ENCODE measurements at regions not wholly inside any gene's neighbourhood (a gene's known extent, or its start where the extent isn't known, plus 50 kb on each side); places are given as distances from the start of the nearest gene placed in this dataset.

DNA sequence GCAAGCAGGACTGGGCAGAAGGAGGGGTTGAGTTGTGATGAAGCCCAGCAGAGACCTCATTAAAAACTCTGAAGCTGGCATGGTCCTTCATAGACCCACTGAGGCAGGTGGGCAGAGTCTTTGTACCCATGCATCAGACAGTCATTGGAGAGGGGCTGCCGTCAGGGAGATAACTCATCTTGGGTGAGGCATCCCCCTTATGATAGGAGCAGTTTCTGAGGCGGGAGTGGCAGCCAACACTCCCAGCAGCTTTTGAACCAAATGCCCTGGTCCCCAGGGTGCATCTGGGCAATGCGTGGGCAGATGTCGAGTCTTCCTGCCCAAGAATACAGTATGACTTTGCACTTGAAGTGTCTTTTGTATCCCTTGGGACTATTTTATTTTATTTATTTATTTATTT lies 68.1 kb downstream of the HTR5A start:
- H4K20me1 ChIP-seq (ENCODE audit: insufficient read depth, low read length), result no peaks in the 10 kb centered on the region
- H3K79me2 ChIP-seq (ENCODE audit: low read length), result no peaks in the 10 kb centered on the region
- no peak overlapping the region for H3K9ac ChIP-seq (ENCODE audit: low read length)
- H3K4me1 ChIP-seq (ENCODE audit: low read length), result no peaks in the 10 kb centered on the region
- H3K4me2 ChIP-seq (ENCODE audit: low read length), result no peak overlapping the region
- no peak overlapping the region for H3K27ac ChIP-seq (ENCODE audit: low read length)
- no peak overlapping the region for H2AFZ ChIP-seq (ENCODE audit: low read depth, low read length)
- peaks cover 15% of the 10 kb centered on the region; the same call in 1 of the 2 replicates for H3K27me3 ChIP-seq (ENCODE audit: low read depth, low read length)
- TF ChIP-seq, protein P1, sequence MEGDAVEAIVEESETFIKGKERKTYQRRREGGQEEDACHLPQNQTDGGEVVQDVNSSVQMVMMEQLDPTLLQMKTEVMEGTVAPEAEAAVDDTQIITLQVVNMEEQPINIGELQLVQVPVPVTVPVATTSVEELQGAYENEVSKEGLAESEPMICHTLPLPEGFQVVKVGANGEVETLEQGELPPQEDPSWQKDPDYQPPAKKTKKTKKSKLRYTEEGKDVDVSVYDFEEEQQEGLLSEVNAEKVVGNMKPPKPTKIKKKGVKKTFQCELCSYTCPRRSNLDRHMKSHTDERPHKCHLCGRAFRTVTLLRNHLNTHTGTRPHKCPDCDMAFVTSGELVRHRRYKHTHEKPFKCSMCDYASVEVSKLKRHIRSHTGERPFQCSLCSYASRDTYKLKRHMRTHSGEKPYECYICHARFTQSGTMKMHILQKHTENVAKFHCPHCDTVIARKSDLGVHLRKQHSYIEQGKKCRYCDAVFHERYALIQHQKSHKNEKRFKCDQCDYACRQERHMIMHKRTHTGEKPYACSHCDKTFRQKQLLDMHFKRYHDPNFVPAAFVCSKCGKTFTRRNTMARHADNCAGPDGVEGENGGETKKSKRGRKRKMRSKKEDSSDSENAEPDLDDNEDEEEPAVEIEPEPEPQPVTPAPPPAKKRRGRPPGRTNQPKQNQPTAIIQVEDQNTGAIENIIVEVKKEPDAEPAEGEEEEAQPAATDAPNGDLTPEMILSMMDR (IDR thresholded peaks at IDR 0.05; ENCODE audit: low read depth, low read length), result no peak
- H3K36me3 ChIP-seq (replicated peaks; ENCODE audit: low read depth, low read length), result no peaks in the 10 kb centered on the region
- no peak overlapping the region for H3K4me3 ChIP-seq (ENCODE audit: low read length)
- H3K9me3 ChIP-seq (ENCODE audit: insufficient read depth, low read length), result no peaks in the 10 kb centered on the region

DNA sequence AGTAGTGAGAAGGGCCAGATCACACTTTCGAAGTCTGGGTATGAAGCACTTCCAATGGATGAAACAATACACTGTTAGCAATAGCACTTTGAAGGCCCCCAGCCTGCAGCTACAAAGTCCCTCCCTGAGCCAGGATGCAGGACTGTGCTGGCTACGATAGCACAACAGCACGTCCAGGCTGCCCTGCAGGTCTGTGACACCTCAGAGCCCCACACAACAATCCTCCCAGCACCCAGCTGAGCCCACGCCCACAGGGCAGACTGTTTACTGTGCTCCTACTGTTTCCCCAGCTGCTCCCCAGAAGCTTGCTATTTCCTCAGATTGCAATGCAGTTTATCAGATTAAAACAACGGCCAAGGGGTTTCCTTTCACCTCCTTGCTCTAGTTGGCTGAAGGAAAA lies 71.4 kb downstream of the HTR5A start:
- no peaks in the 10 kb centered on the region for H3K4me1 ChIP-seq (ENCODE audit: low read length)
- H2AFZ ChIP-seq (ENCODE audit: low read depth, low read length), result no peak overlapping the region
- H3K4me2 ChIP-seq (ENCODE audit: low read length), result no peak overlapping the region
- no peaks in the 10 kb centered on the region for H3K79me2 ChIP-seq (ENCODE audit: low read length)
- H3K27ac ChIP-seq (ENCODE audit: low read length), result no peak overlapping the region
- no peaks in the 10 kb centered on the region for H4K20me1 ChIP-seq (ENCODE audit: insufficient read depth, low read length)
- peaks cover 15% of the 10 kb centered on the region; the same call in 1 of the 2 replicates for H3K27me3 ChIP-seq (ENCODE audit: low read depth, low read length)
- TF ChIP-seq EZH2phosphoT487 (IDR thresholded peaks at IDR 0.05; ENCODE audit: low read depth), result no peak
- TF ChIP-seq, protein P1 (IDR thresholded peaks at IDR 0.05; ENCODE audit: low read depth, low read length), result no peak
- no peaks in the 10 kb centered on the region for H3K9me3 ChIP-seq (ENCODE audit: insufficient read depth, low read length)
- no peaks in the 10 kb centered on the region for H3K36me3 ChIP-seq (replicated peaks; ENCODE audit: low read depth, low read length)
- H3K4me3 ChIP-seq (ENCODE audit: low read length), result no peak overlapping the region
- no peak overlapping the region for H3K9ac ChIP-seq (ENCODE audit: low read length)

DNA sequence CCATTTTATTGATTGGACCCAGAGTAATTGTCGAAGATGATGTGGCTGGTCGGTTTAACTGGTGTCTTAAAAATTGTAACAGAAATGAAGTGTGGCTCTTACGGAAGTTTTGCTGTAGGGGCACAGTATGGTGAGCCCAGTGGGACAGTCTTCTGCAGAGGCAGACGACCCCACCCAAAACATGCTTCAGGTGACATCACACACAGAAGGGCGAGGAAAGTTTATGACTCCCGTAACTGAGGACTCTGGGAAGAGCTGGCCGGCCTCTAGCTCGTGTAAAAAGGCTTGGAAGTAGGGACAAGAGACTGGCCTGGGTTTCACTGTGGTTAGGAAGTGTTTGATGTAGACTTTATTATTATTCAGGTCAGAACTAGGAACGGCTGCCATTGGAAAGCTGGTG lies 73.3 kb downstream of the HTR5A start:
- Histone ChIP-seq H3K9ac (ENCODE audit: low read length) (no peak overlapping the region), H3K4me3 (ENCODE audit: low read length) (no peak overlapping the region), H3K4me1 (ENCODE audit: low read length) (no peaks in the 10 kb centered on the region), H3K27me3 (ENCODE audit: low read depth, low read length) (peaks cover 15% of the 10 kb centered on the region; the same call in 1 of the 2 replicates), H2AFZ (ENCODE audit: low read depth, low read length) (no peak overlapping the region), H3K4me2 (ENCODE audit: low read length) (no peak overlapping the region), H4K20me1 (ENCODE audit: insufficient read depth, low read length) (no peaks in the 10 kb centered on the region), H3K79me2 (ENCODE audit: low read length) (no peaks in the 10 kb centered on the region), H3K36me3 (replicated peaks; ENCODE audit: low read depth, low read length) (no peaks in the 10 kb centered on the region), H3K9me3 (ENCODE audit: insufficient read depth, low read length) (no peaks in the 10 kb centered on the region), H3K27ac (ENCODE audit: low read length) (no peak overlapping the region)
- no peak for TF ChIP-seq EZH2phosphoT487 (IDR thresholded peaks at IDR 0.05; ENCODE audit: low read depth)
- TF ChIP-seq, protein P1 (IDR thresholded peaks at IDR 0.05; ENCODE audit: low read depth, low read length), result no peak

DNA sequence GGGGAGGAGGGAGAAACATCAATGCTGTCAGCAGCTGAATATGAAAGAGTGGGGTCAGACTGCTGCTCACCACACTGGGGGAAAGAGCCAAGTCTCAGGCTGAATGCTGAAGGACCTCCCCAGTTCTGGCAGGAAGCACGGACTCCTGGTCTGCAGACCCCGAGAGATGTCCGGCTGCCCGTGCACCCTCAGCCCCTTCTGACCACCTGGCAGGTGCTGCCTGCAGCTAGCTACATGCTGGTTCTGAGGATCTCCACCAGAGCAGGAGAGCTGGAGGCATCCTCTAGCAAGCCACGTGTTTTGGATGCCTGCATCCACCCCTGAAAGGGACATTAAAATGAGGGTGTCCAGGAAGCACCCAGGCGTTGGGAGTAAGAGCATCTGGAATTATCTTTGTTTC lies 74.2 kb downstream of the HTR5A start:
- H3K4me2 ChIP-seq (ENCODE audit: low read length), result no peak overlapping the region
- no peak for TF ChIP-seq EZH2phosphoT487 (IDR thresholded peaks at IDR 0.05; ENCODE audit: low read depth)
- TF ChIP-seq, protein P1 (IDR thresholded peaks at IDR 0.05; ENCODE audit: low read depth, low read length), result no peak
- peaks cover 15% of the 10 kb centered on the region; the same call in 1 of the 2 replicates for H3K27me3 ChIP-seq (ENCODE audit: low read depth, low read length)

More for the DNA sequence above, 74.2 kb downstream of the HTR5A start:
- H3K9ac ChIP-seq (ENCODE audit: low read length), result no peak overlapping the region
- H3K27ac ChIP-seq (ENCODE audit: low read length), result no peak overlapping the region
- no peaks in the 10 kb centered on the region for H4K20me1 ChIP-seq (ENCODE audit: insufficient read depth, low read length)
- H2AFZ ChIP-seq (ENCODE audit: low read depth, low read length), result no peak overlapping the region
- H3K79me2 ChIP-seq (ENCODE audit: low read length), result no peaks in the 10 kb centered on the region
- no peak overlapping the region for H3K4me3 ChIP-seq (ENCODE audit: low read length)
- no peaks in the 10 kb centered on the region for H3K4me1 ChIP-seq (ENCODE audit: low read length)
- no peaks in the 10 kb centered on the region for H3K9me3 ChIP-seq (ENCODE audit: insufficient read depth, low read length)
- no peaks in the 10 kb centered on the region for H3K36me3 ChIP-seq (replicated peaks; ENCODE audit: low read depth, low read length)

All from OCI-LY3 (cell line).